ENCODE measurements at regions not wholly inside any gene's neighbourhood (a gene's known extent, or its start where the extent isn't known, plus 50 kb on each side); places are given as distances from the start of the nearest gene placed in this dataset.

GRCh38 chr12:75642226-75642625 lies 130.8 kb upstream of the KRR1 start:
- DNase-seq (ENCODE audit: low read depth): peak; percentile 48

DNA sequence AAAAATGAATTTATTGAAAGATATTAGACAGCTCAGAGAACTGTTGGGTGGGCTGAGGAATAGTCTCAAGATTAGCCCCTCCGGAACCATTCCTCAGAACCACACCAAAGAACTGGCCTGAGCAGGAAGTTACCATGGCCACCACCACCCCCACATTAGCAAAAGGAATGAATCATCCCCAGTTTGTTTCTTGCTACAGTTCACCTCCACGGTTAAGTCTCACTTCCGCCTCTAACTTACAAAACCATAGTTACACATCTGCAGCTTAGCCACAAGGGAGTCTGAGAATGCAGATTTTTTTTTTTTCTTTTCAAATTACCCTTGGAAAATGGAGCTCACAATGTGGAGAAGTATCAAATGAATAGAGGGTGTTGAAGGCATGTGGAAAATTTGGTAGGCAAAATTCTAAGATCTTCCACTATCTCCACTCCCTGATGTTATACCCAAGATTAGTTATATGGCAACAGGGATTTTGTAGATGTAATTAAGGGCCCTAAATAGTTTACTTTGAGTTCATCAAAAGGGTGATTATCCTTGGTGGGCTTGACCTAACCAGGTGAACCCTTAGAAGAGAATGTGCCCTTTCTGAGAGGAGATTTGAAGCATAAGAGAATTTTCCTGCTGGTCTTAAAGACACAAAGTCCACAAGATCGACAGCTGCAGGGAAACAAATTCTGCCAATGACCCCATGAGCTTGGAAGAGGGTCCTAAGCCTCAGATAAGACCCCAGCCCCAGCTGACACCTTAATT lies 129.8 kb upstream of the KRR1 start:
- peak; percentile 69 for DNase-seq (ENCODE audit: low read depth)

GRCh38 chr12:75638792-75639191 lies 127.4 kb upstream of the KRR1 start:
- DNase-seq (ENCODE audit: low read depth): no peak

- DNase-seq (ENCODE audit: low read depth): no peak
These were observed 125.2 kb upstream of the KRR1 start for GRCh38 chr12:75636607-75637006.

GRCh38 chr12:75635606-75636444 lies 124.4 kb upstream of the KRR1 start:
- DNase-seq (ENCODE audit: low read depth): peak; percentile 78

DNA sequence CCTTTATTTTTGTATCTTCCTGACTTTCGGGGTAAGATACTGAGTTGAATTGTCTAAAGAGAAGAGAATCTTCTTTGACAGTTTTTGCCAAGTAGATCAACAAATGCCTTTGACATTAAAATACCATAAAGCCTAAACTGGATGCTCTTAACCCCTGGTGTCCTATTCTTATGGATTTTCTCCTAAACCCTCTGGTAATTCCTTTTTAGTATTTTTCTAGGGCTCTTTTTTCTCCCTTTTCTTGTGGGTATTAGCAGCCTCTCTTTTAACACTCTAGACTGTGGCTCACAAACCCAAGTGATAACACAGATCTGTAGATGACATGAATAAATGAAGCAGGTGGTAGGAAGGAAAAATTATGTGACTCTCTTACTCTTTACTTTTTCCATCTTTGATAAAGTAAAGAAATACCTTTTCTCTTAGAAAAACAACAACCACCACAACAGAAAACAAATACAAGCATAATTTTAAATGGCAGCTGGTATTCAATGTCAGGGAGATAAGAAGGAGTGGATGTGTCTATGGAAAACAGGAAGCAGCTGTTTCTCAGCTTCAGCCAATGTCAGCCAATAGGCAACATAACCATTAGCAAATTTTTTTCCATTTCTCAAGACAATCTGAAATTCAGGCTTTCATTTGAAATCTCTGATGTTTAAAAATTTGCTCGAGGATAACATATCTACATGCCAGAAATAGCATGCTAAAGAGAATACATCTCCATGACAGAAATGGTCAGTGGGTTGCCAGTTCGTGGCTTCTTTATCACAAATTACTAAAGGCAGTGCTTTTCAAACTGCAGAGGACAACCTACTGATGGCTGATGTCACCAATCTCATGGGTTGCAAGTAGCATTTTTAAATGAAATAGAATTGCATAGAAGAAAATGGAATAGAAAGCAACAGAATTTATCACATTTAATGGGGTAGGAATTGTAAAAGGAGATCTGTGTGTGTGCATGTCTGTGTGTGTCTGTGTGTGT lies 123.1 kb upstream of the KRR1 start:
- DNase-seq (ENCODE audit: low read depth): no peak

DNA sequence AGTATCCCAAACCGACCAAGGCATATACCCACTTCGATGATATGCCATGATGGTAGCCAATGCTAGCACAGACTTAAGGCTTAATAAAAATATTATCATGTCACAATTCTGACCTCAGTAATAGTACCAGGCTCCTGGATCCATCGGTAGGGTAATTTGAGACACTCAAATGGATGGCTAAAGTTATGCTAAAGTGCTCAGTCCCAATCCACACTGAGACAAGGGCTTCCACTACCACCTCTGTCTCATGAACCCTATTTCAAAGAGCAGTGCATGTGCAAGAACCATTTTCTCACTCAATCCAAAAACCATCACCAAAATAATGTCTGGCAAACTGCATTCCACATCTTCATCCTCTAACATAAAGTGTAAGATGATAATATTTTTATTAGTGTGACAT lies 122.4 kb upstream of the KRR1 start:
- no peak for DNase-seq (ENCODE audit: low read depth)

GRCh38 chr12:75632442-75632841 lies 121.0 kb upstream of the KRR1 start:
- DNase-seq (ENCODE audit: low read depth): no peak

GRCh38 chr12:75631831-75632230 lies 120.4 kb upstream of the KRR1 start:
- no peak for DNase-seq (ENCODE audit: low read depth)

DNA sequence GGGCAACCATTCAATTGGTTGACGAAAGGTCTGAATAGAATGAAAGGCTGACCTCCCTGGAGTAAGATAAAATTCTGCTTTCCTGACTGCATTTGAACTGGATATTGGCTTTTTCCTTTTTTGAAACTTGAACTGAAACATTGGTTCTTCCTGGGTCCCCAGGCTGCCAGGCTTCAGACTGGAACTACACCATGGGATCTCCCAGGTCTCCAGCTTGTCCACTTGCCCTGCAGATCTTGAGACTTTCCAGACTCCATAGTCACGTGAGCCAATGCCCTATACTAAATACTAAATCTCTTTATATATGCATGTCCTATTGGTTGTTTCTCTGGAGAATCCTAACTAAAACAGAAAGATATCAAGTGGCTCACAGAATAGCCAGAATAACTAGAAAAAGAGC lies 118.7 kb upstream of the KRR1 start:
- DNase-seq (ENCODE audit: low read depth): no peak

GRCh38 chr12:75628916-75629315 lies 117.5 kb upstream of the KRR1 start:
- no peak for DNase-seq (ENCODE audit: low read depth)

GRCh38 chr12:75628511-75628910 lies 117.1 kb upstream of the KRR1 start:
- no peak for DNase-seq (ENCODE audit: low read depth)

GRCh38 chr12:75623631-75624154 lies 112.3 kb upstream of the KRR1 start:
- DNase-seq (ENCODE audit: low read depth): peak; percentile 71

DNA sequence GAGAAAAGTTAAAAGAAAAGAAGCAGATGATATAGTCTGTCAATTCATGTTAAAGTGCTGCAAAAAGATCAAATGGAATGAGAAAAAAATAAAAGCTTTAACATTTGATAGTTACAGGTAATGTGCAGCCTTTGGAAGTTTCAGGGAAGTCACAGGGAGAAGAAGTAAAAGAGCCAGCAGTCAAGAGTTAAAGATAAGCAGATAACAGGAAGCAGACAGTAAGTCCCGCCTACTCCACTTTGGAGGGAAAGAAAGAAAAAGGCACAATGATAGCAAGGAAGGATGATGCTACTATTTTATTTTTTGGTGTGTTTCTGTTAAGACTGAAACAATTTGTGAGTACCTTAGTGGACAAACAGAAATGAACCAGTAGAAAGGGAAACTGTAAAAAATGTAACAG lies 111.1 kb upstream of the KRR1 start:
- DNase-seq (ENCODE audit: low read depth): no peak

GRCh38 chr12:75614396-75614795 lies 103.0 kb upstream of the KRR1 start:
- DNase-seq (ENCODE audit: low read depth): peak; percentile 44

DNA sequence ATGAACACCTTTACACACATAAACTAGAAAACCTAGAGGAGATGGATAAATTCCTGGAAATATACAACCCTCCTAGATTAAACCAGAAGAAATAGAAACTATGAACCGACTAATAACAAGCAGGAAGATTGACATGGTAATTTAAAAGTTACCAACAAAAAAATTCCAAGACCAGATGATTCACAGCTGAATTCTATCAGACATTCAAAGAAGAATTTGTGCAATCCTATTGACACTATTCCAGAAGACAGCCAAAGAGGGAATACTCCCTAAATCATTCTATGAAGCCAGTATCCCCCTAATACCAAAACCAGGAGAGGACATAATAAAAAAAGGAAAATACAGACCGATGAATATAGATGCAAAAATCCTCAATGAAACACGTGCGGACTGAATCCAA lies 102.6 kb upstream of the KRR1 start:
- DNase-seq (ENCODE audit: low read depth): peak; percentile 60

- DNase-seq (ENCODE audit: low read depth): no peak
These were observed 99.6 kb upstream of the KRR1 start for GRCh38 chr12:75611041-75611440.

DNA sequence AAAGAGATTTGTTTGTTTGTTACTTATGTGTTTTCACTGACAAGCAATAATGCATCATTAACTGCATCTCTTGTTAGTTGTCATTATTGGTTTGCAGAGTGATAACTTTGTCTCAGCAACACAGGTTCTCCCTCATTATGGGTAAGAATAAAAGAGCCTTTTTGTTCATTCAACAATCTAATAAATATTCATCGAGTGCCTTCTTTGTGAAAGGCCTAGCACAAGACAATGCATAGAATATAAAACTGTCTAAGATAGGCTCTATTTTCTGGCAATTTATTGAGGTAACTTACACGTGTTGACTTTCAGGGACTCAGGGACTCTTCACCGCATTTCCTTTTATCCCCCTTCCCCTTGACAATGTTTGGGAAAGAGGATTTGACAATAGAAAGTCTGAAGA lies 95.5 kb upstream of the KRR1 start:
- DNase-seq (ENCODE audit: low read depth): no peak

GRCh38 chr12:75606151-75606550 lies 94.7 kb upstream of the KRR1 start:
- no peak for DNase-seq (ENCODE audit: low read depth)

- DNase-seq (ENCODE audit: low read depth): peak; percentile 55
These were observed 92.1 kb upstream of the KRR1 start for GRCh38 chr12:75603475-75603874.

DNA sequence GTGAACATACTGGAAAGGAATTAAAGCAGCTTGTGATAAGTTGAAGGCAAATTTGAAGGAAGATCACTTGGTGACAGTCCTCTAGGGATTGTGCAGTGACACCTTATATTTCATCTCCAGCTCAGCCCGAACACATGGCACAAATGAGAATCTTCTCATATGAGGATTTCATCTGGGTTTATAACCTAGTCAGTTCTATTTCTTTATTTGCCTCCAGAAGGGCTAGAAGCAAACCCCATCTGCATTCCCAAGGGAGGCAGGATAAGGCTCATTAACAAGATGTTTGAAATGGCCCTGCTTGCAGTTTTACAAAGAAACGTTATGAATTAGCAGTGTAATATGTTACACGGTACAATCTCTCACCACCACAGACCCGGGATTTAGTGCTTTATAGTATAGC lies 90.7 kb upstream of the KRR1 start:
- DNase-seq (ENCODE audit: low read depth): no peak

GRCh38 chr12:75600146-75600545 lies 88.7 kb upstream of the KRR1 start:
- DNase-seq (ENCODE audit: low read depth): no peak
